ENCODE measurements at regions not wholly inside any gene's neighbourhood (a gene's known extent, or its start where the extent isn't known, plus 50 kb on each side); places are given as distances from the start of the nearest gene placed in this dataset.

DNA sequence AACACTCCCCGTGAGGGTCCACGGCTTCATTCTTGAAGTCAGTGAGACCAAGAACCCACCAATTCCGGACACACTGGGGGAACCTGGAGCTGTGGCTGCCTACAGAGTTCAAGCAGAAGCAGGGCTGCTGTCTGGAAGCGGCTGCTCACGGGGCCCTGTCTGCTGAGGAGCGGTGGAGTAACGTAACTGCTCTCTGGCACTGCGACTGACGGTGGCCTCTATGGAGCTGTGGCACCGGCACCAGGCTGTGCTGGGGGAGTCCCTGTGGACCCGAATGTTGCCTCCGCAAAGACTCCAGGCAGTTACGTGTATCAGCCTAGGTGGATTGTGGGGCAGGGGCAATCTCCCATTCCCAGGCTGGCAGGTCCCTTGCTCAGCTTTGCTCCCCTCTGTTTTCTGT is 703.3 kb upstream of the FRG1 start:
- no peaks in the 10 kb centered on the region for H3K9me3 Mint-ChIP-seq (ENCODE audit: low read depth, unreplicated experiment)
- no peak overlapping the region for H3K4me3 Mint-ChIP-seq (ENCODE audit: low read depth, unreplicated experiment)
- intact Hi-C loops (cut with micrococcal nuclease; ENCODE audit: unreplicated experiment): no loop called here
- no TSS peak for BruUV-seq (replicated peaks)
- CTCF ChIA-PET: no interaction called here
- TF ChIP-seq, protein P1, sequence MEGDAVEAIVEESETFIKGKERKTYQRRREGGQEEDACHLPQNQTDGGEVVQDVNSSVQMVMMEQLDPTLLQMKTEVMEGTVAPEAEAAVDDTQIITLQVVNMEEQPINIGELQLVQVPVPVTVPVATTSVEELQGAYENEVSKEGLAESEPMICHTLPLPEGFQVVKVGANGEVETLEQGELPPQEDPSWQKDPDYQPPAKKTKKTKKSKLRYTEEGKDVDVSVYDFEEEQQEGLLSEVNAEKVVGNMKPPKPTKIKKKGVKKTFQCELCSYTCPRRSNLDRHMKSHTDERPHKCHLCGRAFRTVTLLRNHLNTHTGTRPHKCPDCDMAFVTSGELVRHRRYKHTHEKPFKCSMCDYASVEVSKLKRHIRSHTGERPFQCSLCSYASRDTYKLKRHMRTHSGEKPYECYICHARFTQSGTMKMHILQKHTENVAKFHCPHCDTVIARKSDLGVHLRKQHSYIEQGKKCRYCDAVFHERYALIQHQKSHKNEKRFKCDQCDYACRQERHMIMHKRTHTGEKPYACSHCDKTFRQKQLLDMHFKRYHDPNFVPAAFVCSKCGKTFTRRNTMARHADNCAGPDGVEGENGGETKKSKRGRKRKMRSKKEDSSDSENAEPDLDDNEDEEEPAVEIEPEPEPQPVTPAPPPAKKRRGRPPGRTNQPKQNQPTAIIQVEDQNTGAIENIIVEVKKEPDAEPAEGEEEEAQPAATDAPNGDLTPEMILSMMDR (IDR thresholded peaks at IDR 0.05; ENCODE audit: unreplicated experiment): no peak
- H3K27ac Mint-ChIP-seq (ENCODE audit: unreplicated experiment): no peak overlapping the region
- no peaks in the 10 kb centered on the region for H3K36me3 Mint-ChIP-seq (ENCODE audit: insufficient read depth, unreplicated experiment)
- no peaks in the 10 kb centered on the region for H3K27me3 Mint-ChIP-seq (ENCODE audit: unreplicated experiment)
- no peaks in the 10 kb centered on the region for H3K4me1 Mint-ChIP-seq (ENCODE audit: low read depth, unreplicated experiment)
- DNase-seq: no peak

DNA sequence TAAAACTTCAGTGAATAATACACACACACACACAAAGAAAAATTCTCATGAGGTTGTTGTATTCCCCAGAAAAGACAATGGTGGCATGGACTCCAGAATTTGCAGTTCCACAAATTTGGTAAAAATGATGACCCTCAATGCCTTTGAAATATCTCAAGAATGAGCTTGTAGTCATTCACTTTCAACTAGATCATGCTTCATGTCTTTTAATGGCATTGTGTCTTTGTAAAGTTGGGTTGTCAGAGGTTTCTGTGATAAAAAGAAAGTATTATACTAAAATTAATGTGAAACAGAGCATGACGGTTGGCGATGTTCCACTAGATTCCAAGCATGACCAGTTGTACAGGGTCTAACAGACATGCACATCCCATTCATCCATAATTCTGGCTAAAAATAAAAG is 685.0 kb upstream of the FRG1 start:
- DNase-seq: no peak
- Mint-ChIP-seq H3K4me3 (ENCODE audit: low read depth, unreplicated experiment) (no peak overlapping the region), H3K36me3 (ENCODE audit: insufficient read depth, unreplicated experiment) (no peaks in the 10 kb centered on the region), H3K27me3 (ENCODE audit: unreplicated experiment) (no peaks in the 10 kb centered on the region), H3K27ac (ENCODE audit: unreplicated experiment) (no peak overlapping the region), H3K9me3 (ENCODE audit: low read depth, unreplicated experiment) (peaks cover 6% of the 10 kb centered on the region), H3K4me1 (ENCODE audit: low read depth, unreplicated experiment) (no peaks in the 10 kb centered on the region)
- CTCF ChIA-PET: no interaction called here
- no TSS peak for BruUV-seq (replicated peaks)
- TF ChIP-seq, protein P1 (IDR thresholded peaks at IDR 0.05; ENCODE audit: unreplicated experiment): no peak
- intact Hi-C loops (cut with micrococcal nuclease; ENCODE audit: unreplicated experiment): no loop called here

DNA sequence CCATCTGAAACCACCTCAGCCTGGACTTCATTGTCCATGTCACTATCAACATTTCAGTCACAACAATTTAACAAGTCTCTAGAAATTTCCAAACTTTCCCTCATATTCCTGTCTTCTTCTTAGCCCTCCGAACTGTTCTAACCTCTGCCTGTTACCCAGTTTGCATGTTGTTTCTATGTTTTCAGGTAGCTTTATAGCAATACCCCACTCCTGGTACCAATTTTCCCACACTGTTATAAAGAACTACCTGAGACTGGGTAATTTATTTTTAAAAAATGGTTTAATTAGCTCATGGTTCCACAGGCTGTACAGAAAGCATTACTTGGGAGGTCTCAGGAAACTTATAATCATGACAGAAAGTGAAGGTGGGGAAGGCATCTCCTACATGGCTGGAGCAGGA is 679.2 kb upstream of the FRG1 start:
- Mint-ChIP-seq H3K27ac (ENCODE audit: unreplicated experiment) (no peak overlapping the region), H3K36me3 (ENCODE audit: insufficient read depth, unreplicated experiment) (no peaks in the 10 kb centered on the region), H3K4me3 (ENCODE audit: low read depth, unreplicated experiment) (no peak overlapping the region), H3K27me3 (ENCODE audit: unreplicated experiment) (no peaks in the 10 kb centered on the region), H3K4me1 (ENCODE audit: low read depth, unreplicated experiment) (no peaks in the 10 kb centered on the region), H3K9me3 (ENCODE audit: low read depth, unreplicated experiment) (peaks cover 10% of the 10 kb centered on the region)
- TF ChIP-seq, protein P1 (IDR thresholded peaks at IDR 0.05; ENCODE audit: unreplicated experiment): no peak
- no peak for DNase-seq
- no TSS peak for BruUV-seq (replicated peaks)
- intact Hi-C loops (cut with micrococcal nuclease; ENCODE audit: unreplicated experiment): no loop called here
- CTCF ChIA-PET: no interaction called here

DNA sequence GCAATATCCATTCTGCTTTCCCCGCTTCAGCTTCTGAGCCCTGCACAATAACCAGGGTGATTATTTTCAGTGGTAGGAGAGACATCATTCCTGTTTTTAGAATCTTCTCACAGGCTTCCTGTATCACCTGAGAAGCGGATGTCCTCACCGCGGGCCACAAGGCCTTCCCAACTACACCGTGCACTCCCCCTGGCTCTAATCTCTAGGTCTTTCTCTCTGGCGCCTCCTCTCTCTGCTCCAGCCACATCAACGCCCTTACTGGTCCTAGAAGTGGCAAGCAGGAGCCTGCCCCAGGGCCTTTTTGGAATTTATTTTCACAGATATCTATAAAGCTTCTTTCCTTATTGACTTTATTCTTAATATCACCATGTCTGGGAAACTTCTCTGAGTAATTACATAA is 675.2 kb upstream of the FRG1 start:
- no TSS peak for BruUV-seq (replicated peaks)
- CTCF ChIA-PET: no interaction called here
- H3K9me3 Mint-ChIP-seq (ENCODE audit: low read depth, unreplicated experiment): peaks cover 15% of the 10 kb centered on the region

More for the DNA sequence above, 675.2 kb upstream of the FRG1 start:
- Mint-ChIP-seq H3K36me3 (ENCODE audit: insufficient read depth, unreplicated experiment) (no peaks in the 10 kb centered on the region), H3K4me1 (ENCODE audit: low read depth, unreplicated experiment) (no peaks in the 10 kb centered on the region), H3K27ac (ENCODE audit: unreplicated experiment) (no peak overlapping the region), H3K4me3 (ENCODE audit: low read depth, unreplicated experiment) (no peak overlapping the region), H3K27me3 (ENCODE audit: unreplicated experiment) (no peaks in the 10 kb centered on the region)
- TF ChIP-seq, protein P1 (IDR thresholded peaks at IDR 0.05; ENCODE audit: unreplicated experiment): no peak
- intact Hi-C loops (cut with micrococcal nuclease; ENCODE audit: unreplicated experiment): no loop called here
- DNase-seq: no peak
